CD4-positive, alpha-beta T cell (primary cell): ENCODE measurements at regions not wholly inside any gene's neighbourhood (a gene's known extent, or its start where the extent isn't known, plus 50 kb on each side); places are given as distances from the start of the nearest gene placed in this dataset.

Source experiments
- ATAC-seq: fragments of 200-7000 bp; cut with Tn5 transposase; one replicate; pipeline ENCODE4 v1.10.0; 2022; ENCODE audit warnings: mild to moderate bottlenecking; ENCODE audit not compliant: poor library complexity
- CTCF ChIA-PET: fragments of 350-600 bp; sonication (Branson Sonifier 250); formaldehyde crosslinking; loops from one replicate; lab custom pipeline; 2021; ENCODE audit warnings: antibody characterized with exemption, inconsistent platforms; lab: Charles Lee
- POLR2A ChIA-PET: fragments of 350-600 bp; sonication (Branson Sonifier 250); formaldehyde crosslinking; loops from one replicate; lab custom pipeline; 2021; ENCODE audit warnings: antibody characterized with exemption, inconsistent platforms; lab: Charles Lee
- DNase-seq, 14 experiments: peaks; one replicate each; pipeline ENCODE4 v3.0.0-alpha.2; 2013 to 2020; ENCODE audit warnings: mixed read lengths in 2 of 14
- H3K27ac ChIP-seq, 2 donors: one replicate each; pipeline versions ENCODE4 v1.5.1 to v1.7.0; 2013; ENCODE audit warnings: low read length in 2 of 2, low read depth in 1 of 2, mild to moderate bottlenecking in 1 of 2
- H3K27me3 ChIP-seq, 2 experiments: 1 replicate in 1 of 2; 2 replicates in 1 of 2; pipeline versions ENCODE4 v1.6.1 to v1.7.0; 2013; ENCODE audit warnings: low read length in 2 of 2, control low read depth in 1 of 2, mild to moderate bottlenecking in 1 of 2, moderate library complexity in 1 of 2; ENCODE audit not compliant: insufficient read depth in 2 of 2, control insufficient read depth in 1 of 2
- H3K36me3 ChIP-seq: one replicate; pipeline ENCODE4 v1.6.1; 2013; ENCODE audit warnings: low read length, control low read depth; ENCODE audit not compliant: insufficient read depth
- H3K4me1 ChIP-seq: one replicate; pipeline ENCODE4 v1.6.1; 2013; ENCODE audit warnings: low read length, control low read depth; ENCODE audit not compliant: insufficient read depth
- H3K4me3 ChIP-seq: one replicate; pipeline ENCODE4 v1.5.1; 2013; ENCODE audit warnings: mild to moderate bottlenecking, low read length, moderate library complexity
- H3K9me3 ChIP-seq, 2 experiments: 1 replicate in 1 of 2; 2 replicates in 1 of 2; pipeline versions ENCODE4 v1.6.1 to v1.7.0; 2013; ENCODE audit warnings: low read length in 2 of 2, mild to moderate bottlenecking in 2 of 2, control low read depth in 1 of 2, moderate library complexity in 1 of 2; ENCODE audit not compliant: control insufficient read depth in 1 of 2, insufficient read depth in 1 of 2
- H3K27ac Mint-ChIP-seq: one replicate; pipeline ENCODE4 v1.8.0; 2020; ENCODE audit warnings: mixed read lengths
- H3K27me3 Mint-ChIP-seq: one replicate; pipeline ENCODE4 v1.8.0; 2021; ENCODE audit warnings: mixed read lengths
- H3K36me3 Mint-ChIP-seq: one replicate; pipeline ENCODE4 v1.8.0; 2021; ENCODE audit warnings: low read depth, mixed read lengths
- H3K4me1 Mint-ChIP-seq: one replicate; pipeline ENCODE4 v1.8.0; 2021; ENCODE audit warnings: low read depth, mixed read lengths
- H3K4me3 Mint-ChIP-seq: one replicate; pipeline ENCODE4 v1.8.0; 2020; ENCODE audit warnings: mild to moderate bottlenecking, mixed read lengths
- H3K9me3 Mint-ChIP-seq: one replicate; pipeline ENCODE4 v1.8.0; 2020; ENCODE audit warnings: mixed read lengths
- CTCF ChIP-seq: fragments of 200-600 bp; IDR thresholded peaks from one replicate; pipeline ENCODE4 v1.8.0; 2022; ENCODE audit warnings: antibody characterized with exemption, mild to moderate bottlenecking
- intact Hi-C, 2 experiments: fragments of 100-400 bp; cut with DNase I in 1 of 2; cut with micrococcal nuclease in 1 of 2; formaldehyde crosslinking; loops; one replicate each; pipeline versions ENCODE4 v1.15.1 to v1.9.0; 2023 to 2025; cut with DNase I, micrococcal nuclease

- Histone ChIP-seq H3K9me3 (no peaks in the 10 kb centered on the region), H3K4me1 (no peaks in the 10 kb centered on the region), H3K4me3 (no peak overlapping the region), H3K36me3 (no peaks in the 10 kb centered on the region), H3K27me3 (peaks cover 0 to 5% of the 10 kb centered on the region in 2 experiments), H3K27ac (no peak overlapping the region)
- ChIA-PET POLR2A (no interaction called here), CTCF (no interaction called here)
- H3K36me3 Mint-ChIP-seq = no peaks in the 10 kb centered on the region
- no peaks in the 10 kb centered on the region for H3K4me1 Mint-ChIP-seq
- ATAC-seq = no peak
- DNase-seq = no peak
- no peak for TF ChIP-seq CTCF
- H3K4me3 Mint-ChIP-seq = no peak overlapping the region
- H3K27ac Mint-ChIP-seq = no peak overlapping the region
- H3K27me3 Mint-ChIP-seq = peaks cover 22% of the 10 kb centered on the region
- no peaks in the 10 kb centered on the region for H3K9me3 Mint-ChIP-seq
- intact Hi-C loops = no loop called here
Measured at GRCh38 chr2:237177052-237177451, 91.4 kb downstream of the COPS8 start.

- intact Hi-C loops = no loop called here
- POLR2A ChIA-PET = no interaction called here
Measured at GRCh38 chr2:237177986-237178385, 92.3 kb downstream of the COPS8 start.

GRCh38 chr2:237178396-237178795, 92.7 kb downstream of the COPS8 start:
- no peak for DNase-seq
- peaks cover 18% of the 10 kb centered on the region for H3K27me3 Mint-ChIP-seq
- H3K4me1 Mint-ChIP-seq = no peaks in the 10 kb centered on the region

More at GRCh38 chr2:237177986-237178385, 92.3 kb downstream of the COPS8 start:
- Mint-ChIP-seq H3K27ac (no peak overlapping the region), H3K4me1 (no peaks in the 10 kb centered on the region), H3K27me3 (peaks cover 18% of the 10 kb centered on the region), H3K36me3 (no peaks in the 10 kb centered on the region), H3K4me3 (no peak overlapping the region), H3K9me3 (no peaks in the 10 kb centered on the region)
- Histone ChIP-seq H3K27ac (no peak overlapping the region), H3K4me1 (no peaks in the 10 kb centered on the region), H3K36me3 (no peaks in the 10 kb centered on the region), H3K9me3 (no peaks in the 10 kb centered on the region), H3K27me3 (peaks cover 0 to 5% of the 10 kb centered on the region in 2 experiments), H3K4me3 (no peak overlapping the region)
- TF ChIP-seq CTCF = no peak
- ATAC-seq = no peak
- CTCF ChIA-PET = no interaction called here
- DNase-seq = no peak

More at GRCh38 chr2:237178396-237178795, 92.7 kb downstream of the COPS8 start:
- TF ChIP-seq CTCF = no peak
- H3K4me3 ChIP-seq = no peak overlapping the region
- ChIA-PET CTCF (no interaction called here), POLR2A (no interaction called here)
- intact Hi-C loops = no loop called here
- Mint-ChIP-seq H3K36me3 (no peaks in the 10 kb centered on the region), H3K4me3 (no peak overlapping the region), H3K9me3 (no peaks in the 10 kb centered on the region), H3K27ac (no peak overlapping the region)
- H3K36me3 ChIP-seq = no peaks in the 10 kb centered on the region
- H3K4me1 ChIP-seq = no peaks in the 10 kb centered on the region
- peaks cover 0 to 5% of the 10 kb centered on the region in 2 experiments for H3K27me3 ChIP-seq
- no peak overlapping the region for H3K27ac ChIP-seq
- ATAC-seq = no peak
- no peaks in the 10 kb centered on the region for H3K9me3 ChIP-seq
